ENCODE measurements at regions not wholly inside any gene's neighbourhood (a gene's known extent, or its start where the extent isn't known, plus 50 kb on each side); places are given as distances from the start of the nearest gene placed in this dataset.
A peak's percentile ranks its signal among the peaks of the same experiment; 100 is the strongest.

DNA sequence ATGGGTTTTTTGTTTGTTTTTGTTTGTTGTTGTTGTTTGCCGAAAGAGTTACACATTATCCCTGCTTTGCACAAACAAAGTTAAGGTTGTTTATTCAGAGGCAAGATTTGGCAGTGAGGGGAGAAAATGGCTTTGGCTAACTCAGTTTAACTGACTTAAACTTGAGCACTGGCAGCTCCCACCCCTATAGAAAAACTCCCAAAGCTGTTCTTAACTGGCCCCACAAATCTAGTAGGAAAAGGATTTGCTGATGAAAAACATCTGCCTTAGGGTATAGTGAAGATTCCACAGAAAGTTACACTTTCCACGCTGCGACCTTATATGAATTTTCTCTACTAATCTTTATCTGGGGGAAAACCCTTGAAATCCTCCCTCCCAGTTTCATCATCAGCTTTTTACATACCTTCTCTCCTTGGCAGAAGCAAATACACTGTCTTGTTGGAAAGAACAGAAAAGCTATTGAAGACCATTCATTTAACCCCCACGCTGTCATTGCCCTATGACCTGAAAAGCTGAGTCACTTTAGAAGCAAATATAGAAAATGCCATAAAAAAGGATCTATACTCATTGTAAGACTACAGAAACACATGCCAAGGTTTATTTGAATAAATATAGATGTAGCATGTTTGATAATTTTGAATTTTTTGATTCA lies 551.7 kb downstream of the NR2F2 start:
- H3K36me3 Mint-ChIP-seq (ENCODE audit: low read depth): no peaks in the 10 kb centered on the region
- H3K27ac Mint-ChIP-seq: no peak overlapping the region
- no peak for DNase-seq (ENCODE audit: low spot score)
- H3K4me3 Mint-ChIP-seq: no peak overlapping the region
- no peaks in the 10 kb centered on the region for H3K4me1 Mint-ChIP-seq (ENCODE audit: low read depth)
- intact Hi-C loops (cut with micrococcal nuclease): no loop called here
- H3K9me3 Mint-ChIP-seq: peaks cover 3% of the 10 kb centered on the region
- H3K27me3 Mint-ChIP-seq (ENCODE audit: insufficient read depth): no peaks in the 10 kb centered on the region

- no peaks in the 10 kb centered on the region for H3K27me3 Mint-ChIP-seq (ENCODE audit: insufficient read depth)
- peaks cover 3% of the 10 kb centered on the region for H3K9me3 Mint-ChIP-seq
- H3K4me3 Mint-ChIP-seq: no peak overlapping the region
- intact Hi-C loops (cut with micrococcal nuclease): no loop called here
- H3K27ac Mint-ChIP-seq: no peak overlapping the region
- no peaks in the 10 kb centered on the region for H3K36me3 Mint-ChIP-seq (ENCODE audit: low read depth)
- peaks cover 6% of the 10 kb centered on the region for H3K4me1 Mint-ChIP-seq (ENCODE audit: low read depth)
- no peak for DNase-seq (ENCODE audit: low spot score)
Measured at GRCh38 chr15:96887730-96888129, 557.2 kb downstream of the NR2F2 start.

DNA sequence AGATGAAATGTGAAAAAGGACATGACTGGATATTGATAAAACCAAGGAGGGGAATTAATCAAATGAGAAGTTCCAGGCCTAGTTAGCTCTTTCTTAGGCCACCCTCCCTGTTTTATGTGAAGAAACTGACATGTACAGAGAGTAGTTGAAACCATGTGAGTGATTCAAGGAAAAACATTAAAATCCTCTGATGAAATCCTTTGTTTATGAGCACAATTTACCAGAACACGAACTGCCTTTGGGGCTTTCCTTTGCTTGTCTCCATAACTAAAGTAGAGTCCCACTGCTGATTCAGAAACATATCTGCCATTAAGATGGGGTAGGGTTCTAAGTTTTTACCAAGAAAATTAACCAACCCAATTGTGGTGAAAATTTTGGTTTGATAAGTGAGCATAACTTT lies 558.3 kb downstream of the NR2F2 start:
- H3K4me1 Mint-ChIP-seq (ENCODE audit: low read depth): peaks cover 6% of the 10 kb centered on the region
- no peak overlapping the region for H3K4me3 Mint-ChIP-seq
- DNase-seq (ENCODE audit: low spot score): no peak
- no peak overlapping the region for H3K27ac Mint-ChIP-seq
- no peaks in the 10 kb centered on the region for H3K36me3 Mint-ChIP-seq (ENCODE audit: low read depth)
- no peaks in the 10 kb centered on the region for H3K27me3 Mint-ChIP-seq (ENCODE audit: insufficient read depth)
- intact Hi-C loops (cut with micrococcal nuclease): no loop called here
- peaks cover 3% of the 10 kb centered on the region for H3K9me3 Mint-ChIP-seq

- Mint-ChIP-seq H3K4me1 (ENCODE audit: low read depth) (peaks cover 6% of the 10 kb centered on the region), H3K27me3 (ENCODE audit: insufficient read depth) (no peaks in the 10 kb centered on the region), H3K4me3 (peak overlapping the region; percentile 65), H3K9me3 (peaks cover 3% of the 10 kb centered on the region), H3K36me3 (ENCODE audit: low read depth) (no peaks in the 10 kb centered on the region), H3K27ac (no peak overlapping the region)
- intact Hi-C loops (cut with micrococcal nuclease): loop anchor here (10.0 kb wide), 1 partner anchor 535 kb away; no protein-coding TSS in a partner anchor
- DNase-seq (ENCODE audit: low spot score): no peak
Measured at GRCh38 chr15:96889734-96890480, 559.4 kb downstream of the NR2F2 start.

GRCh38 chr15:96891046-96891445 lies 560.5 kb downstream of the NR2F2 start:
- no peak for DNase-seq (ENCODE audit: low spot score)
- Mint-ChIP-seq H3K9me3 (peaks cover 3% of the 10 kb centered on the region), H3K27ac (no peak overlapping the region), H3K4me1 (ENCODE audit: low read depth) (peaks cover 6% of the 10 kb centered on the region), H3K36me3 (ENCODE audit: low read depth) (no peaks in the 10 kb centered on the region), H3K4me3 (no peak overlapping the region), H3K27me3 (ENCODE audit: insufficient read depth) (no peaks in the 10 kb centered on the region)
- intact Hi-C loops (cut with micrococcal nuclease): loop anchor here (10.0 kb wide), 1 partner anchor 536 kb away; no protein-coding TSS in a partner anchor

GRCh38 chr15:96893159-96893906 lies 562.8 kb downstream of the NR2F2 start:
- Mint-ChIP-seq H3K36me3 (ENCODE audit: low read depth) (no peaks in the 10 kb centered on the region), H3K9me3 (no peaks in the 10 kb centered on the region), H3K4me3 (no peak overlapping the region), H3K27me3 (ENCODE audit: insufficient read depth) (no peaks in the 10 kb centered on the region), H3K27ac (no peak overlapping the region), H3K4me1 (ENCODE audit: low read depth) (peaks cover 6% of the 10 kb centered on the region)
- DNase-seq (ENCODE audit: low spot score): no peak
- intact Hi-C loops (cut with micrococcal nuclease): loop anchor here (10.0 kb wide), 1 partner anchor 539 kb away; no protein-coding TSS in a partner anchor

DNA sequence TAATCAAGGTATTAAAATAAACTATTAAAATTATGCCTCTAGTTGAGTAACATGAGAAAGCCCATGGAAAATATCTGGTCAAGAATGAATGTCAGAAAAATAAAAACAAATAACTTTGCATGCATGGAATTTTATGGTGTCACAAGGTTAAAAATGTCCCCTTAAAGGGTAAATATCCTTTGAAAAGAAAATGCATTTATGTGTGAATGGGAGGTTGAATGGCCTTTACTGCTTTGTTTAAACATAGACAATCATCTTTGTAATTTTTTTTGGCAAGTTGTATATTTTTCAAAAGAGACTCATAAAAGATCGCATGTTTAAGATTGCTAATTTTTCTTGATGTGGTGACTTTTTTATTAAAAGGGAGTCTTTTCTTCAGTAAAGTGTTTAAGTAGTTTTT lies 564.2 kb downstream of the NR2F2 start:
- Mint-ChIP-seq H3K4me1 (ENCODE audit: low read depth) (peaks cover 6% of the 10 kb centered on the region), H3K27ac (no peak overlapping the region), H3K4me3 (no peak overlapping the region), H3K36me3 (ENCODE audit: low read depth) (no peaks in the 10 kb centered on the region), H3K9me3 (no peaks in the 10 kb centered on the region), H3K27me3 (ENCODE audit: insufficient read depth) (no peaks in the 10 kb centered on the region)
- DNase-seq (ENCODE audit: low spot score): no peak
- intact Hi-C loops (cut with micrococcal nuclease): loop anchor here (10.0 kb wide), 1 partner anchor 540 kb away; no protein-coding TSS in a partner anchor

DNA sequence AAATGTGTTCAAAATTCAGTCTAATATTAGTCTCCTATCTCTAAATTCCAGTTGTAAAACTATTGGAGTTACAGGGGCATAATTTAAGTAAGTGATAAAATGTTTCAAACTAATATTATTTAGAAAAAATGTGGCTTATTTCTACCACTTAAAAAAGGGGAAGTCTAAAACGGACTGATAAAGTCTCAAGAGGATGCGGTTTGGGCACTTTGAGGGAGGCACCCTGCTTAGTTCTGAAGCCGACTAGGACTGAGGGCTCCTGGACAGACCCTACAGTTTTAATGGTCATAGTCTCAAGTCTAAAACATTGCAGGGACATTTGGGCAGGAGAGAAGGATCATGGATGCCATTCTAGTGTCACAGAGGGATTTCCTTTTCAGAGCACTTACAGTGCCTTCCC lies 566.3 kb downstream of the NR2F2 start:
- H3K4me3 Mint-ChIP-seq: no peak overlapping the region
- no peaks in the 10 kb centered on the region for H3K4me1 Mint-ChIP-seq (ENCODE audit: low read depth)
- no peak overlapping the region for H3K27ac Mint-ChIP-seq
- H3K27me3 Mint-ChIP-seq (ENCODE audit: insufficient read depth): no peaks in the 10 kb centered on the region
- H3K36me3 Mint-ChIP-seq (ENCODE audit: low read depth): no peaks in the 10 kb centered on the region
- H3K9me3 Mint-ChIP-seq: peaks cover 10% of the 10 kb centered on the region
- intact Hi-C loops (cut with micrococcal nuclease): loop anchor here (10.0 kb wide), 1 partner anchor 542 kb away; no protein-coding TSS in a partner anchor
- DNase-seq (ENCODE audit: low spot score): no peak

GRCh38 chr15:96914081-96914480 lies 583.6 kb downstream of the NR2F2 start:
- no peaks in the 10 kb centered on the region for H3K4me1 Mint-ChIP-seq (ENCODE audit: low read depth)
- intact Hi-C loops (cut with micrococcal nuclease): no loop called here
- H3K9me3 Mint-ChIP-seq: peaks cover 26% of the 10 kb centered on the region
- no peak for DNase-seq (ENCODE audit: low spot score)
- H3K27me3 Mint-ChIP-seq (ENCODE audit: insufficient read depth): no peaks in the 10 kb centered on the region
- no peaks in the 10 kb centered on the region for H3K36me3 Mint-ChIP-seq (ENCODE audit: low read depth)
- no peak overlapping the region for H3K27ac Mint-ChIP-seq
- no peak overlapping the region for H3K4me3 Mint-ChIP-seq

DNA sequence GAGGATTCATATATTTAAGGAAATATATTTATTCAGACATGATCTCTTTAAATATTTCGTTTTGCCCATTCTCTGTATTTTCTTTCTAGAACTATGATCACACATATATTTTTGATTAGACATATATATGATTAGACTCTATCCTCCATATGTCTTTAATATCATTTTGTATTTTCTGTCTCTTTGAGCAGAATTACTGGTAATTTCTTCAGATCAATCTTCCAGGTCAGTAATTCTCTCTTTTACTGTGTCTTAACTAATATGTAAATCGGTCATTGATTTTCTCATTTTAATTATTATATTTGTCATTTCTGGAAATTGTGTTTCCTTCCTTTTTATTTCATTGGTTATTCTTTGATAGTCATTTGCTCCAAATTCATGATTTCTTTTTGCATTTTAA lies 586.2 kb downstream of the NR2F2 start:
- intact Hi-C loops (cut with micrococcal nuclease): no loop called here
- Mint-ChIP-seq H3K9me3 (peaks cover 29% of the 10 kb centered on the region), H3K4me3 (no peak overlapping the region), H3K4me1 (ENCODE audit: low read depth) (no peaks in the 10 kb centered on the region), H3K27ac (no peak overlapping the region), H3K27me3 (ENCODE audit: insufficient read depth) (no peaks in the 10 kb centered on the region), H3K36me3 (ENCODE audit: low read depth) (no peaks in the 10 kb centered on the region)
- no peak for DNase-seq (ENCODE audit: low spot score)

DNA sequence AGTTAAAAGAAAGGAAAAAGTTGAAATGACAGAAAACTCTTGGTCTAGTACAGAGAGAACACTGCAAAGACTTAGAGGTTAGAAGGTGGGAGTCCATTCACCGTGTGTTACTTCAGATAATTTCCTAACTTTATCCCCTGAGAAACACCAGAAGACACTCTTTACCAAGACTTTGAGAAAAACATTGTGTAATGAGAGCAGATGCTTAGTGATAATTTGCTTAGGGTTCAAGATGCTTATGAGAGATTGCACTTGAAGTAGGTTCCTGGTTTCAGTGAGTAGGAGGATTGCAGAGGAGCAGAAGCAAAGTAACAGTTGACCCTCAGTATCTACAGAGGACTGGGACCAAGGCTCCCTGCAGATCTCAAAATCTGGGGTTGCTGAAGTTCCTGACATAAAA lies 594.1 kb downstream of the NR2F2 start:
- Mint-ChIP-seq H3K27ac (no peak overlapping the region), H3K4me1 (ENCODE audit: low read depth) (no peaks in the 10 kb centered on the region), H3K4me3 (no peak overlapping the region), H3K27me3 (ENCODE audit: insufficient read depth) (no peaks in the 10 kb centered on the region), H3K36me3 (ENCODE audit: low read depth) (no peaks in the 10 kb centered on the region), H3K9me3 (peaks cover 13% of the 10 kb centered on the region)
- intact Hi-C loops (cut with micrococcal nuclease): no loop called here
- no peak for DNase-seq (ENCODE audit: low spot score)

DNA sequence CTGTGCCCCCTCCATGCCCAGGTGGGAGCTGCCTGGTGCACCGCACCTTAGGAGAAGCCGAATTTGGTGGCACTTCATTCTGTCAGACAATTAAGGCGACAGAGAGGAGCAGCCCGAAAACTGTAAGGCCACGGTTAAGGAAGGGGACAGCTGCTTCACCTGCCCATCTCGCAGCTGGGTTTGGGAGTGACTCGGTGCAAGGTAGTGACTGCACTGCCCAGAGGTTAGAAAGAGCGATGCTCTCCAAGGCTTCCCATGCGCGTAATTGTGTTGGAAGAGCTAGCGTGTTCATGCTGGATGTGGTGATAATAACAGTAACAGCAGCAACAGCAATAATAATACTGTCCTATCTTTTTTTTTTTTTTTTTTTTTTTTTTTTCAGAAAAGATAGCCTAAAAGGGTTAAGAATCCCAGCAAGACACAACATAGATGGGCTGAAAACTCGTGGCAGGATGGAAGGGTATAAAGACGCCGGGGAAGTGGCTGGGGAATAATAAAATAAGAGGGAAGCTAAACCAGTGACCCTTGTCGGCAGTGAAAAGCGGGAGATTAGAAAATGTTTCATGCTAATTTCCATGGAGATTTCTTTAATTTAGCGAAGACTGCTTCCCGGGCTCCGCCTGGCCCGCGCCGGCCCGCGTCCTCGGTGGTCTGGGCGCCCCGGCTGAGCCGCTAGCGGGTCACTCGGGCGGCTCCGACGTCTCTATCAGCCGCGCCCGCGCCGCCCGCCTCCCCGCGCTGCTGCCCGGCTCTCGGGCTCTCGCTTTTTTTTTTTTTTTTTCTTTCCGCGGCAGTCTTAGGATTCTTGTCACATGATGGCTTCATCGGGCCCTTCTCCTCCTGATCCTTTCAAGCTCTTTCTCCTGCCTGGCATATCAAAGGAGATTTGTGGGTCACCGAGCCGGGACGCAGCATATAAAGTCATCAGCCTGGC lies 617.1 kb downstream of the NR2F2 start:
- no peak overlapping the region for H3K4me3 Mint-ChIP-seq
- peaks cover 13% of the 10 kb centered on the region for H3K27me3 Mint-ChIP-seq (ENCODE audit: insufficient read depth)
- peaks cover 4% of the 10 kb centered on the region for H3K9me3 Mint-ChIP-seq
- H3K4me1 Mint-ChIP-seq (ENCODE audit: low read depth): no peaks in the 10 kb centered on the region
- intact Hi-C loops (cut with micrococcal nuclease): no loop called here
- DNase-seq (ENCODE audit: low spot score): no peak
- no peaks in the 10 kb centered on the region for H3K36me3 Mint-ChIP-seq (ENCODE audit: low read depth)
- H3K27ac Mint-ChIP-seq: no peak overlapping the region
